T47D (cell line): ENCODE measurements at regions not wholly inside any gene's neighbourhood (a gene's known extent, or its start where the extent isn't known, plus 50 kb on each side); places are given as distances from the start of the nearest gene placed in this dataset.

Experiments
- DNase-seq, 2 experiments: peaks; one replicate each; pipeline versions ENCODE4 v3.0.0 to v3.0.0-alpha.2; 2011 to 2012; ENCODE audit warnings: low read depth in 1 of 2, low spot score in 1 of 2
- JUND ChIP-seq: IDR thresholded peaks from 2 replicates; pipeline ENCODE4 v1.6.1; 2012; ENCODE audit warnings: low read depth
- in situ Hi-C: cut with HindIII; loops from 2 replicates; pipeline ENCODE4 v1.10.0; 2016; ENCODE audit warnings: low sequenced_read_pairs, low pct_unique_long_range_greater_than_20kb

- no peak for DNase-seq
- in situ Hi-C loops = no loop called here
- no peak for TF ChIP-seq JUND
Measured at GRCh38 chrX:16300831-16301230, 133.6 kb downstream of the MAGEB17 start.

GRCh38 chrX:16304751-16305150, 137.5 kb downstream of the MAGEB17 start:
- in situ Hi-C loops = no loop called here
- no peak for TF ChIP-seq JUND
- DNase-seq = no peak

GRCh38 chrX:16305187-16305586, 137.9 kb downstream of the MAGEB17 start:
- no peak for DNase-seq
- TF ChIP-seq JUND = no peak
- in situ Hi-C loops = no loop called here

- in situ Hi-C loops = no loop called here
- no peak for DNase-seq
- no peak for TF ChIP-seq JUND
Measured at GRCh38 chrX:16307950-16308349, 140.7 kb downstream of the MAGEB17 start.

GRCh38 chrX:16308773-16309172, 141.5 kb downstream of the MAGEB17 start:
- no peak for DNase-seq
- TF ChIP-seq JUND = no peak
- in situ Hi-C loops = no loop called here

GRCh38 chrX:16310326-16310725, 143.0 kb downstream of the MAGEB17 start:
- no peak for TF ChIP-seq JUND
- no peak for DNase-seq
- in situ Hi-C loops = no loop called here

- peak; percentile 64; the same call in 1 of the 2 replicates for TF ChIP-seq JUND
- in situ Hi-C loops = no loop called here
- DNase-seq = peak in 1 of 2 experiments; percentile 27
Measured at GRCh38 chrX:16311671-16312070, 144.4 kb downstream of the MAGEB17 start.

- no peak for DNase-seq
- no peak for TF ChIP-seq JUND
- in situ Hi-C loops = no loop called here
Measured at GRCh38 chrX:16312761-16313623, 145.7 kb downstream of the MAGEB17 start.

GRCh38 chrX:16316331-16316730, 149.1 kb downstream of the MAGEB17 start:
- no peak for TF ChIP-seq JUND
- in situ Hi-C loops = no loop called here
- no peak for DNase-seq

- DNase-seq = no peak
- no peak for TF ChIP-seq JUND
- in situ Hi-C loops = no loop called here
Measured at GRCh38 chrX:16319929-16320328, 152.6 kb downstream of the MAGEB17 start.

GRCh38 chrX:16320765-16321355, 153.6 kb downstream of the MAGEB17 start:
- in situ Hi-C loops = no loop called here
- DNase-seq = no peak
- no peak for TF ChIP-seq JUND

- TF ChIP-seq JUND = no peak
- no peak for DNase-seq
- in situ Hi-C loops = no loop called here
Measured at GRCh38 chrX:16333453-16333852, 166.2 kb downstream of the MAGEB17 start.

- in situ Hi-C loops = no loop called here
- TF ChIP-seq JUND = no peak
- no peak for DNase-seq
Measured at GRCh38 chrX:16335181-16335580, 167.9 kb downstream of the MAGEB17 start.
